GM18499 (cell line): ENCODE measurements at regions not wholly inside any gene's neighbourhood (a gene's known extent, or its start where the extent isn't known, plus 50 kb on each side); places are given as distances from the start of the nearest gene placed in this dataset.
"Not testable (repeated sequence)": the region's sequence is repeated elsewhere in the genome, so short reads cannot be mapped to it uniquely, and the experiment has no call there.

ENCODE experiments used
- ATAC-seq: cut with Tn5 transposase; IDR thresholded peaks from one replicate; pipeline ENCODE4 v1.9.1; 2021; ENCODE audit warnings: moderate number of reproducible peaks; ENCODE audit not compliant: insufficient read depth, unreplicated experiment

- ATAC-seq: no peak
These were observed 157.1 kb upstream of the SCN7A start for GRCh38 chr2:166651080-166651675.

GRCh38 chr2:166647935-166648334 lies 153.9 kb upstream of the SCN7A start:
- ATAC-seq: no peak

- ATAC-seq: no peak
These were observed 149.9 kb upstream of the SCN7A start for GRCh38 chr2:166643980-166644379.

GRCh38 chr2:166641516-166641915 lies 147.5 kb upstream of the SCN7A start:
- ATAC-seq: not testable (repeated sequence)

GRCh38 chr2:166637051-166637450 lies 143.0 kb upstream of the SCN7A start:
- no peak for ATAC-seq

- ATAC-seq: no peak
These were observed 140.7 kb upstream of the SCN7A start for GRCh38 chr2:166634706-166635105.

- no peak for ATAC-seq
These were observed 138.6 kb upstream of the SCN7A start for GRCh38 chr2:166632616-166633015.

GRCh38 chr2:166628478-166629136 lies 134.6 kb upstream of the SCN7A start:
- no peak for ATAC-seq

GRCh38 chr2:166627893-166628292 lies 133.8 kb upstream of the SCN7A start:
- no peak for ATAC-seq

GRCh38 chr2:166625670-166626069 lies 131.6 kb upstream of the SCN7A start:
- no peak for ATAC-seq

GRCh38 chr2:166614503-166614902 lies 120.5 kb upstream of the SCN7A start:
- no peak for ATAC-seq

- ATAC-seq: no peak
These were observed 120.0 kb upstream of the SCN7A start for GRCh38 chr2:166614029-166614428.

- no peak for ATAC-seq
These were observed 119.2 kb upstream of the SCN7A start for GRCh38 chr2:166613226-166613625.

- no peak for ATAC-seq
These were observed 118.2 kb upstream of the SCN7A start for GRCh38 chr2:166612214-166612613.

GRCh38 chr2:166610913-166611305 lies 116.9 kb upstream of the SCN7A start:
- ATAC-seq: no peak

GRCh38 chr2:166610180-166610912 lies 116.3 kb upstream of the SCN7A start:
- no peak for ATAC-seq

- ATAC-seq: no peak
These were observed 115.3 kb upstream of the SCN7A start for GRCh38 chr2:166609183-166609959.

GRCh38 chr2:166607880-166608279 lies 113.8 kb upstream of the SCN7A start:
- no peak for ATAC-seq

- ATAC-seq: no peak
These were observed 99.4 kb upstream of the SCN7A start for GRCh38 chr2:166593403-166593802.

GRCh38 chr2:166592750-166593149 lies 98.7 kb upstream of the SCN7A start:
- ATAC-seq: no peak

GRCh38 chr2:166591226-166591625 lies 97.2 kb upstream of the SCN7A start:
- no peak for ATAC-seq
